ENCODE measurements at regions not wholly inside any gene's neighbourhood (a gene's known extent, or its start where the extent isn't known, plus 50 kb on each side); places are given as distances from the start of the nearest gene placed in this dataset.

- Histone ChIP-seq H3K36me3 (ENCODE audit: control insufficient read depth, insufficient read depth, low read length) (no peaks in the 10 kb centered on the region), H3K27me3 (ENCODE audit: control insufficient read depth, insufficient read depth, low read length) (no peaks in the 10 kb centered on the region), H3K9me3 (ENCODE audit: control insufficient read depth, insufficient read depth, low read depth, low read length) (no peaks in the 10 kb centered on the region), H3K4me1 (ENCODE audit: control insufficient read depth, insufficient read depth, low read length) (no peaks in the 10 kb centered on the region), H3K27ac (ENCODE audit: low read length) (no peak overlapping the region), H3K4me3 (ENCODE audit: low read depth in 2 of 2, low read length in 2 of 2) (no peak overlapping the region)
- in situ Hi-C loops (cut with HindIII; ENCODE audit: low pct_unique_long_range_greater_than_20kb, low sequenced_read_pairs), result no loop called here
- no TSS peak for BruUV-seq (replicated peaks)
- POLR2A ChIA-PET, result no interaction called here
- intact Hi-C loops (cut with micrococcal nuclease; ENCODE audit: unreplicated experiment), result no loop called here
- no peak for ATAC-seq
- no peak for DNase-seq (ENCODE audit: low read depth, low spot score)
- CTCF ChIA-PET, result no interaction called here
- no peak for TF ChIP-seq SIN3A (IDR thresholded peaks at IDR 0.05; ENCODE audit: borderline replicate concordance, insufficient read depth, low read depth, low read length)
- TF ChIP-seq CTCF (IDR thresholded peaks at IDR 0.05), result no peak
- TF ChIP-seq TCF7L2 (IDR thresholded peaks at IDR 0.05; ENCODE audit: low read depth, low read length), result no peak
- no peak for TF ChIP-seq REST (IDR thresholded peaks at IDR 0.05; ENCODE audit: insufficient read depth in 1 of 2, low read depth in 2 of 2, low read length in 1 of 2)
- TF ChIP-seq POLR2AphosphoS5 (IDR thresholded peaks at IDR 0.05; ENCODE audit: low read depth, low read length), result no peak
Measured at GRCh38 chr3:33993631-33994030, 195.2 kb downstream of the PDCD6IP start.

GRCh38 chr3:33994568-33994967 lies 196.1 kb downstream of the PDCD6IP start:
- no peaks in the 10 kb centered on the region for H3K36me3 ChIP-seq (ENCODE audit: control insufficient read depth, insufficient read depth, low read length)
- no peaks in the 10 kb centered on the region for H3K27me3 ChIP-seq (ENCODE audit: control insufficient read depth, insufficient read depth, low read length)
- H3K9me3 ChIP-seq (ENCODE audit: control insufficient read depth, insufficient read depth, low read depth, low read length), result no peaks in the 10 kb centered on the region
- BruUV-seq (replicated peaks), result no TSS peak
- no peak overlapping the region for H3K27ac ChIP-seq (ENCODE audit: low read length)
- ChIA-PET CTCF (no interaction called here), POLR2A (no interaction called here)
- intact Hi-C loops (cut with micrococcal nuclease; ENCODE audit: unreplicated experiment), result no loop called here
- H3K4me1 ChIP-seq (ENCODE audit: control insufficient read depth, insufficient read depth, low read length), result no peaks in the 10 kb centered on the region
- H3K4me3 ChIP-seq (ENCODE audit: low read depth in 2 of 2, low read length in 2 of 2), result no peak overlapping the region
- in situ Hi-C loops (cut with HindIII; ENCODE audit: low pct_unique_long_range_greater_than_20kb, low sequenced_read_pairs), result no loop called here
- ATAC-seq, result no peak
- DNase-seq (ENCODE audit: low read depth, low spot score), result no peak
- TF ChIP-seq POLR2AphosphoS5 (IDR thresholded peaks at IDR 0.05; ENCODE audit: low read depth, low read length), result no peak
- TF ChIP-seq CTCF (IDR thresholded peaks at IDR 0.05), result no peak
- no peak for TF ChIP-seq TCF7L2 (IDR thresholded peaks at IDR 0.05; ENCODE audit: low read depth, low read length)
- TF ChIP-seq SIN3A (IDR thresholded peaks at IDR 0.05; ENCODE audit: borderline replicate concordance, insufficient read depth, low read depth, low read length), result no peak
- TF ChIP-seq REST (IDR thresholded peaks at IDR 0.05; ENCODE audit: insufficient read depth in 1 of 2, low read depth in 2 of 2, low read length in 1 of 2), result no peak
